OCI-LY3 (cell line): ENCODE measurements at regions not wholly inside any gene's neighbourhood (a gene's known extent, or its start where the extent isn't known, plus 50 kb on each side); places are given as distances from the start of the nearest gene placed in this dataset.

Experiments
- H2AFZ ChIP-seq: fragments of 200-600, 300-600 bp; shearing (Covaris generic); 2 replicates; pipeline ENCODE4 v1.6.0; 2014; ENCODE audit warnings: antibody characterized with exemption, low read depth, low read length
- H3K27ac ChIP-seq: fragments of 200-600, 300-600 bp; sonication (generic); 2 replicates; pipeline ENCODE4 v1.5.1; 2014; ENCODE audit warnings: mild to moderate bottlenecking, low read length, moderate library complexity, mixed read lengths
- H3K27me3 ChIP-seq: fragments of 200-600, 300-600 bp; sonication (generic); 2 replicates; pipeline ENCODE4 v1.6.1; 2014; ENCODE audit warnings: low read depth, low read length, mixed read lengths
- H3K36me3 ChIP-seq: fragments of 200-600, 300-600 bp; sonication (generic); replicated peaks from 2 replicates; pipeline ENCODE3; 2014; ENCODE audit warnings: low read depth, low read length, mixed read lengths
- H3K4me1 ChIP-seq: fragments of 300-600, 200-600 bp; sonication (generic); 2 replicates; pipeline ENCODE4 v1.6.1; 2014; ENCODE audit warnings: low read length, mixed read lengths
- H3K4me2 ChIP-seq: fragments of 200-600, 300-600 bp; sonication (generic); 2 replicates; pipeline ENCODE4 v1.6.1; 2014; ENCODE audit warnings: low read length, mixed read lengths
- H3K4me3 ChIP-seq: fragments of 300-600, 200-600 bp; sonication (generic); 2 replicates; pipeline ENCODE4 v1.5.1; 2014; ENCODE audit warnings: antibody characterized with exemption, mild to moderate bottlenecking, low read length, moderate library complexity
- H3K79me2 ChIP-seq: fragments of 300-600, 200-600 bp; shearing (Covaris generic); 2 replicates; pipeline ENCODE4 v1.6.1; 2014; ENCODE audit warnings: mild to moderate bottlenecking, low read length, mixed read lengths
- H3K9ac ChIP-seq: fragments of 300-600, 200-600 bp; shearing (Covaris generic); 2 replicates; pipeline ENCODE4 v1.6.0; 2014; ENCODE audit warnings: mild to moderate bottlenecking, low read length, moderate library complexity
- H3K9me3 ChIP-seq: fragments of 200-600, 300-600 bp; shearing (Covaris generic); 2 replicates; pipeline ENCODE4 v1.6.1; 2014; ENCODE audit warnings: low read length, mixed read lengths; ENCODE audit not compliant: insufficient read depth
- H4K20me1 ChIP-seq: fragments of 200-600, 300-600 bp; sonication (generic); 2 replicates; pipeline ENCODE4 v1.6.1; 2016; ENCODE audit warnings: low read length, mixed read lengths; ENCODE audit not compliant: insufficient read depth
- CTCF ChIP-seq: fragments of 200-600, 300-600 bp; sonication (generic); IDR thresholded peaks from 2 replicates; pipeline ENCODE4 v1.5.1; 2014; ENCODE audit warnings: antibody characterized with exemption, low read length, low read depth
- EZH2phosphoT487 ChIP-seq: fragments of 200-600 bp; shearing (Covaris generic); IDR thresholded peaks from 2 replicates; pipeline ENCODE4 v1.6.1; 2018; ENCODE audit warnings: antibody characterized with exemption, mixed run types, low read depth

- Histone ChIP-seq H3K4me3 (no peak overlapping the region), H3K27me3 (no peaks in the 10 kb centered on the region), H2AFZ (no peak overlapping the region), H4K20me1 (no peaks in the 10 kb centered on the region), H3K4me2 (no peak overlapping the region), H3K36me3 (no peaks in the 10 kb centered on the region), H3K79me2 (no peaks in the 10 kb centered on the region), H3K9ac (no peak overlapping the region), H3K4me1 (no peaks in the 10 kb centered on the region), H3K27ac (no peak overlapping the region), H3K9me3 (no peaks in the 10 kb centered on the region)
- TF ChIP-seq EZH2phosphoT487, result no peak
- no peak for TF ChIP-seq CTCF
Measured at GRCh38 chrX:111010111-111010510, 85.9 kb upstream of the PAK3 start.

GRCh38 chrX:111009256-111009655, 86.7 kb upstream of the PAK3 start:
- Histone ChIP-seq H3K9ac (no peak overlapping the region), H3K36me3 (no peaks in the 10 kb centered on the region), H3K9me3 (no peaks in the 10 kb centered on the region), H3K27ac (no peak overlapping the region), H2AFZ (no peak overlapping the region), H3K79me2 (no peaks in the 10 kb centered on the region), H4K20me1 (no peaks in the 10 kb centered on the region), H3K4me3 (no peak overlapping the region), H3K4me1 (no peaks in the 10 kb centered on the region), H3K4me2 (no peak overlapping the region), H3K27me3 (no peaks in the 10 kb centered on the region)
- no peak for TF ChIP-seq CTCF
- TF ChIP-seq EZH2phosphoT487, result no peak

GRCh38 chrX:111008126-111008525, 87.9 kb upstream of the PAK3 start:
- no peak overlapping the region for H3K9ac ChIP-seq

GRCh38 chrX:111007238-111007637, 88.8 kb upstream of the PAK3 start:
- Histone ChIP-seq H3K9ac (no peak overlapping the region), H3K79me2 (no peaks in the 10 kb centered on the region), H4K20me1 (no peaks in the 10 kb centered on the region), H3K27ac (no peak overlapping the region), H3K9me3 (no peaks in the 10 kb centered on the region), H3K4me1 (no peaks in the 10 kb centered on the region), H3K27me3 (no peaks in the 10 kb centered on the region), H3K4me3 (no peak overlapping the region), H3K4me2 (no peak overlapping the region), H2AFZ (no peak overlapping the region), H3K36me3 (no peaks in the 10 kb centered on the region)
- no peak for TF ChIP-seq CTCF
- no peak for TF ChIP-seq EZH2phosphoT487

More at GRCh38 chrX:111008126-111008525, 87.9 kb upstream of the PAK3 start:
- Histone ChIP-seq H4K20me1 (no peaks in the 10 kb centered on the region), H3K9me3 (no peaks in the 10 kb centered on the region), H3K4me1 (no peaks in the 10 kb centered on the region), H3K36me3 (no peaks in the 10 kb centered on the region), H3K4me3 (no peak overlapping the region), H3K4me2 (no peak overlapping the region), H3K79me2 (no peaks in the 10 kb centered on the region), H2AFZ (no peak overlapping the region), H3K27me3 (no peaks in the 10 kb centered on the region), H3K27ac (no peak overlapping the region)
- no peak for TF ChIP-seq CTCF
- no peak for TF ChIP-seq EZH2phosphoT487
